ENCODE measurements at regions not wholly inside any gene's neighbourhood (a gene's known extent, or its start where the extent isn't known, plus 50 kb on each side); places are given as distances from the start of the nearest gene placed in this dataset.
"Not testable (repeated sequence)": the region's sequence is repeated elsewhere in the genome, so short reads cannot be mapped to it uniquely, and the experiment has no call there.

DNA sequence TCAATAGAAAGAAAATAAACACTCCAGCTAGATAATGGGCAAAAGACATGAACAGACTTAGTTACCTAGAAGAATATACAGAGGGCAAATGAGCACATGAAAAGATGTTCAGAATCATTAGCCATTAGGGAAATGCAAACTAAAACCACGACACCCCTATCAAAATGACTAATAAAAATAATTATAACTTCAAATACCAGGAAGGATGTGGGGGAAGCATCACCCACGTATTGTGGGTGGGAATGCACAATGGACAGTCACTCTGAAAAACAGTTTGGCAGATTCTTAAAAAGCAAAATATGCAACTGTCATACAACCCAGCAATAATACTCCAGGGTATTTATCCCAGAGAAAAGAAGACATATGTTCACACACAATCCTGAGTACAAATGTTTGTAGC lies 92.6 kb downstream of the DLL1 start:
- TF ChIP-seq EZH2 (IDR thresholded peaks at IDR 0.05; ENCODE audit: insufficient read depth, poor library complexity, severe bottlenecking) = no peak
- TF ChIP-seq EZH2phosphoT487 (IDR thresholded peaks at IDR 0.05; ENCODE audit: insufficient read depth, low read depth) = no peak
- no peak overlapping the region for H3K27ac ChIP-seq
- no peak overlapping the region for H3K9ac ChIP-seq
- 17 to 21% methylated on average over 2 of the region's 2 CpGs for WGBS, 2 experiments (ENCODE audit: low coverage in 1 of 2, low lambda C conversion rate in 2 of 2, missing lambda C conversion rate in 2 of 2)
- H3K4me1 ChIP-seq (ENCODE audit: insufficient read depth) = 0 out of 2 replicates have a peak, but pooled peaks cover 5% of the 10 kb centered on the region
- in situ Hi-C loops (cut with MboI) = no loop called here
- H3K79me2 ChIP-seq (ENCODE audit: insufficient read depth) = no peaks in the 10 kb centered on the region
- 0 out of 2 replicates have a peak, but pooled peaks cover 4% of the 10 kb centered on the region for H3K36me3 ChIP-seq (ENCODE audit: low read depth)
- H3K4me2 ChIP-seq (ENCODE audit: unreplicated experiment) = no peak overlapping the region
- no peak overlapping the region for H3K4me3 ChIP-seq
- no peak overlapping the region for H2AFZ ChIP-seq
- no peaks in the 10 kb centered on the region for H4K20me1 ChIP-seq (ENCODE audit: insufficient read depth)
- no peaks in the 10 kb centered on the region for H3K9me2 ChIP-seq (ENCODE audit: insufficient read depth)
- no peaks in the 10 kb centered on the region for H3K27me3 ChIP-seq (replicated peaks; ENCODE audit: insufficient read depth)
- no peak for DNase-seq
- H3F3A ChIP-seq (ENCODE audit: insufficient read depth) = no peaks in the 10 kb centered on the region
- H3K9me3 ChIP-seq (ENCODE audit: low read depth) = no peaks in the 10 kb centered on the region

GRCh38 chr6:170193326-170193821 lies 97.5 kb downstream of the DLL1 start:
- 0 out of 2 replicates have a peak, but pooled peaks cover 4% of the 10 kb centered on the region for H3K36me3 ChIP-seq (ENCODE audit: low read depth)
- no peak for DNase-seq
- 52 to 55% methylated on average over 13 of the region's 13 CpGs for WGBS, 2 experiments (ENCODE audit: low coverage in 1 of 2, low lambda C conversion rate in 2 of 2, missing lambda C conversion rate in 2 of 2)
- H3K79me2 ChIP-seq (ENCODE audit: insufficient read depth) = no peaks in the 10 kb centered on the region
- TF ChIP-seq EZH2phosphoT487 (IDR thresholded peaks at IDR 0.05; ENCODE audit: insufficient read depth, low read depth) = no peak
- TF ChIP-seq EZH2 (IDR thresholded peaks at IDR 0.05; ENCODE audit: insufficient read depth, poor library complexity, severe bottlenecking) = no peak
- no peaks in the 10 kb centered on the region for H4K20me1 ChIP-seq (ENCODE audit: insufficient read depth)
- 0 out of 2 replicates have a peak, but pooled peaks cover 3% of the 10 kb centered on the region for H3K4me1 ChIP-seq (ENCODE audit: insufficient read depth)
- no peak overlapping the region for H3K4me2 ChIP-seq (ENCODE audit: unreplicated experiment)
- no peak overlapping the region for H3K9ac ChIP-seq
- no peak overlapping the region for H3K4me3 ChIP-seq
- no peaks in the 10 kb centered on the region for H3K9me2 ChIP-seq (ENCODE audit: insufficient read depth)
- H3K27me3 ChIP-seq (replicated peaks; ENCODE audit: insufficient read depth) = no peaks in the 10 kb centered on the region
- no peaks in the 10 kb centered on the region for H3K9me3 ChIP-seq (ENCODE audit: low read depth)
- no peak overlapping the region for H3K27ac ChIP-seq
- H3F3A ChIP-seq (ENCODE audit: insufficient read depth) = no peaks in the 10 kb centered on the region
- H2AFZ ChIP-seq = no peak overlapping the region
- in situ Hi-C loops (cut with MboI) = no loop called here

DNA sequence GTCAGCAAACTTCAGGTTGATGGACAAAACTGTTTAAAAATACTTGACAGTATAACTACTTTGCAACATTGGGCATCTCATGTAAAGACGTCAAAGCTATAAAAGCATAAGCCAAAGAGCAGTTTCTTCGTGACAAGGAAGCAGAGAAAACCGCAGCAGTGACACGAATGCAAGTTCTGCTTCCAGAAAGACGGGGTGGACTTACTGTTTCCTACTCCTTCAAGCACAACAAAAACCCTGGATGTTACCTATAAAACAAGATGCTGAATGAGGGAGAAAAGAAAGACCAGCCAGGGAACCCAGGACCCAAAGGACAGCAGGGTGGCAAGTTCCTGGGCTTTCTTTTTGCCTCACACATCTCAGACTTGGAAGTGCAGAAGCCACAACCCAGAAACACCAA lies 98.0 kb downstream of the DLL1 start:
- H3K9me3 ChIP-seq (ENCODE audit: low read depth) = no peaks in the 10 kb centered on the region
- no peak for TF ChIP-seq EZH2 (IDR thresholded peaks at IDR 0.05; ENCODE audit: insufficient read depth, poor library complexity, severe bottlenecking)
- no peaks in the 10 kb centered on the region for H3K27me3 ChIP-seq (replicated peaks; ENCODE audit: insufficient read depth)
- H3K4me3 ChIP-seq = no peak overlapping the region
- no peaks in the 10 kb centered on the region for H3K9me2 ChIP-seq (ENCODE audit: insufficient read depth)
- no peak overlapping the region for H2AFZ ChIP-seq
- in situ Hi-C loops (cut with MboI) = no loop called here
- no peak overlapping the region for H3K27ac ChIP-seq
- no peaks in the 10 kb centered on the region for H3F3A ChIP-seq (ENCODE audit: insufficient read depth)
- H3K79me2 ChIP-seq (ENCODE audit: insufficient read depth) = no peaks in the 10 kb centered on the region
- H4K20me1 ChIP-seq (ENCODE audit: insufficient read depth) = no peaks in the 10 kb centered on the region
- H3K4me1 ChIP-seq (ENCODE audit: insufficient read depth) = no peaks in the 10 kb centered on the region
- no peak overlapping the region for H3K9ac ChIP-seq
- WGBS, 2 experiments (ENCODE audit: low coverage in 1 of 2, low lambda C conversion rate in 2 of 2, missing lambda C conversion rate in 2 of 2) = 52 to 57% methylated on average over 5 of the region's 5 CpGs
- DNase-seq = no peak
- H3K4me2 ChIP-seq (ENCODE audit: unreplicated experiment) = no peak overlapping the region
- 0 out of 2 replicates have a peak, but pooled peaks cover 4% of the 10 kb centered on the region for H3K36me3 ChIP-seq (ENCODE audit: low read depth)

GRCh38 chr6:170192101-170192500 lies 98.8 kb downstream of the DLL1 start:
- H3K27me3 ChIP-seq (replicated peaks; ENCODE audit: insufficient read depth); H3K27ac ChIP-seq; H3K36me3 ChIP-seq (ENCODE audit: low read depth); H2AFZ ChIP-seq; H4K20me1 ChIP-seq (ENCODE audit: insufficient read depth); H3F3A ChIP-seq (ENCODE audit: insufficient read depth); H3K4me2 ChIP-seq (ENCODE audit: unreplicated experiment); H3K4me3 ChIP-seq; DNase-seq; H3K9me2 ChIP-seq (ENCODE audit: insufficient read depth); H3K9me3 ChIP-seq (ENCODE audit: low read depth); in situ Hi-C loops (cut with MboI); H3K4me1 ChIP-seq (ENCODE audit: insufficient read depth); H3K79me2 ChIP-seq (ENCODE audit: insufficient read depth); H3K9ac ChIP-seq: not testable (repeated sequence)
- 54 to 58% methylated on average over 8 of the region's 8 CpGs for WGBS, 2 experiments (ENCODE audit: low coverage in 1 of 2, low lambda C conversion rate in 2 of 2, missing lambda C conversion rate in 2 of 2)

GRCh38 chr6:170190046-170190445 lies 100.8 kb downstream of the DLL1 start:
- 66 to 69% methylated on average over 5 of the region's 5 CpGs for WGBS, 2 experiments (ENCODE audit: low coverage in 1 of 2, low lambda C conversion rate in 2 of 2, missing lambda C conversion rate in 2 of 2)
- no peak for DNase-seq
- H3K36me3 ChIP-seq (ENCODE audit: low read depth) = no peaks in the 10 kb centered on the region
- no peak for TF ChIP-seq EZH2phosphoT487 (IDR thresholded peaks at IDR 0.05; ENCODE audit: insufficient read depth, low read depth)
- no peak for TF ChIP-seq EZH2 (IDR thresholded peaks at IDR 0.05; ENCODE audit: insufficient read depth, poor library complexity, severe bottlenecking)
- no peaks in the 10 kb centered on the region for H3K9me2 ChIP-seq (ENCODE audit: insufficient read depth)
- H3K27ac ChIP-seq = no peak overlapping the region
- no peaks in the 10 kb centered on the region for H3K4me1 ChIP-seq (ENCODE audit: insufficient read depth)
- H3K27me3 ChIP-seq (replicated peaks; ENCODE audit: insufficient read depth) = no peaks in the 10 kb centered on the region
- no peak overlapping the region for H3K4me3 ChIP-seq
- no peak overlapping the region for H2AFZ ChIP-seq
- no peaks in the 10 kb centered on the region for H3K79me2 ChIP-seq (ENCODE audit: insufficient read depth)
- H3K4me2 ChIP-seq (ENCODE audit: unreplicated experiment) = no peak overlapping the region
- H3K9ac ChIP-seq = no peak overlapping the region
- H3F3A ChIP-seq (ENCODE audit: insufficient read depth) = no peaks in the 10 kb centered on the region
- in situ Hi-C loops (cut with MboI) = no loop called here
- H4K20me1 ChIP-seq (ENCODE audit: insufficient read depth) = no peaks in the 10 kb centered on the region
- no peaks in the 10 kb centered on the region for H3K9me3 ChIP-seq (ENCODE audit: low read depth)
